ENCODE measurements at regions not wholly inside any gene's neighbourhood (a gene's known extent, or its start where the extent isn't known, plus 50 kb on each side); places are given as distances from the start of the nearest gene placed in this dataset.

- no peak overlapping the region for H3K4me3 ChIP-seq (ENCODE audit: low read depth, low read length)
- TF ChIP-seq POLR2A (IDR thresholded peaks at IDR 0.05; ENCODE audit: extremely low read depth, insufficient read length), result no peak
- no peak for TF ChIP-seq MYC (IDR thresholded peaks at IDR 0.05; ENCODE audit: low read depth, low read length)
- no peak for TF ChIP-seq CTCF (IDR thresholded peaks at IDR 0.05; ENCODE audit: low read depth, low read length)
- TF ChIP-seq MAX (IDR thresholded peaks at IDR 0.05; ENCODE audit: low read depth, low read length), result no peak
- no peak for DNase-seq (ENCODE audit: low read depth)
Observed at GRCh38 chr10:88060762-88061161, 197.3 kb downstream of the PTEN start.

- no peak overlapping the region for H3K4me3 ChIP-seq (ENCODE audit: low read depth, low read length)
- no peak for TF ChIP-seq POLR2A (IDR thresholded peaks at IDR 0.05; ENCODE audit: extremely low read depth, insufficient read length)
- no peak for TF ChIP-seq CTCF (IDR thresholded peaks at IDR 0.05; ENCODE audit: low read depth, low read length)
- no peak for TF ChIP-seq MAX (IDR thresholded peaks at IDR 0.05; ENCODE audit: low read depth, low read length)
- TF ChIP-seq MYC (IDR thresholded peaks at IDR 0.05; ENCODE audit: low read depth, low read length), result no peak
- peak; percentile 51 for DNase-seq (ENCODE audit: low read depth)
Observed at GRCh38 chr10:88062385-88062784, 199.0 kb downstream of the PTEN start.

GRCh38 chr10:88062798-88063472 is 199.5 kb downstream of the PTEN start:
- DNase-seq (ENCODE audit: low read depth), result peak; percentile 20
- no peak overlapping the region for H3K4me3 ChIP-seq (ENCODE audit: low read depth, low read length)

DNA sequence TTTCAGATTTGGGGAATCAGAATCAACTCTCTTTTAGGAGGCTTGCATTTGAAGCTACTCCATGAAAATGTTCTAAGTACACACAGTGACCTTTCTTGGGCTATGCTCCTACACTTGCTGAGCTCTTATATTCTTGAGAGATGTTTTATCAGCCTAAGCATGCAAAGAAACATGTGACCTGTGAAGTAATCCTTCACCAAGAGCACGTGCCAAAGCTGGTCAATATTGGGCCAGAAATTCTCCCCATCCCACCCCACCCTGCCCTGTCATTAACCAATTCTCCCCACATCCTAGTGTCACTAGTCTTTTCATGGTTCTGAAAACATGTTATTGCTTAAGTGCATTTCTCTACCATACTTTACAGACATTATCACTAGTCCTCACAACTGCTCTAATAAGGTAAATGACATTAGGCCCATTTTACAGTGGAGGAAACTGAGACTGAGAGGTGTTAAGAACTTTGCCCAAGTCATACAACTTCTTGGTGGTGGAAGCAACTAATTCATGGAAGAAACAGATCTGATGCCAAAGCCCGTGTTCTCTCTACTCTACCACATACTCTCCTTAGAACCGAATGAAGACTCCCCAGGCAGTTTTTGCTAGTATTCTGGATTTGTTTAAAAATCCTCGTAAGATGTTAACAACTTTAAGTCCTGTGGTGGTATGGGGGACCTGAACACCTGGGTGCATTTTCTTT is 200.6 kb downstream of the PTEN start:
- DNase-seq (ENCODE audit: low read depth), result no peak
- H3K4me3 ChIP-seq (ENCODE audit: low read depth, low read length), result no peak overlapping the region
- TF ChIP-seq CTCF (IDR thresholded peaks at IDR 0.05; ENCODE audit: low read depth, low read length) (no peak), MAX (IDR thresholded peaks at IDR 0.05; ENCODE audit: low read depth, low read length) (0 out of 2 replicates have a peak, but pooled peaks have one; percentile 13), MYC (IDR thresholded peaks at IDR 0.05; ENCODE audit: low read depth, low read length) (no peak), POLR2A (IDR thresholded peaks at IDR 0.05; ENCODE audit: extremely low read depth, insufficient read length) (no peak)

More at GRCh38 chr10:88062798-88063472, 199.5 kb downstream of the PTEN start:
- no peak for TF ChIP-seq POLR2A (IDR thresholded peaks at IDR 0.05; ENCODE audit: extremely low read depth, insufficient read length)
- no peak for TF ChIP-seq CTCF (IDR thresholded peaks at IDR 0.05; ENCODE audit: low read depth, low read length)
- no peak for TF ChIP-seq MAX (IDR thresholded peaks at IDR 0.05; ENCODE audit: low read depth, low read length)
- TF ChIP-seq MYC (IDR thresholded peaks at IDR 0.05; ENCODE audit: low read depth, low read length), result no peak

- no peak for TF ChIP-seq POLR2A (IDR thresholded peaks at IDR 0.05; ENCODE audit: extremely low read depth, insufficient read length)
- TF ChIP-seq MYC (IDR thresholded peaks at IDR 0.05; ENCODE audit: low read depth, low read length), result peak; percentile 61; the same call in 1 of the 2 replicates
- no peak for TF ChIP-seq CTCF (IDR thresholded peaks at IDR 0.05; ENCODE audit: low read depth, low read length)
- peak; percentile 62 for TF ChIP-seq MAX (IDR thresholded peaks at IDR 0.05; ENCODE audit: low read depth, low read length)
- DNase-seq (ENCODE audit: low read depth), result peak; percentile 100
- H3K4me3 ChIP-seq (ENCODE audit: low read depth, low read length), result no peak overlapping the region
Observed at GRCh38 chr10:88064608-88065382, 201.4 kb downstream of the PTEN start.

Data from NB4 (cell line).